GM12878 (cell line): ENCODE measurements at regions not wholly inside any gene's neighbourhood (a gene's known extent, or its start where the extent isn't known, plus 50 kb on each side); places are given as distances from the start of the nearest gene placed in this dataset.

Source experiments
- ATAC-seq: fragments of 200-7000 bp; cut with Tn5 transposase; 3 replicates; pipeline ENCODE4 v1.9.1; 2020; ENCODE audit warnings: mild to moderate bottlenecking, moderate library complexity
- BruUV-seq: library from RNA; stranded (reverse); fragments of 400-500 nt; replicated peaks from 2 replicates; lab custom pipeline; 2021; lab: Mats Ljungman, UMichigan
- CTCF ChIA-PET: fragments of 300-600 bp; sonication (Branson Sonifier 250); formaldehyde crosslinking; extraction: SDS; loops from one replicate; lab custom pipeline; 2021; ENCODE audit warnings: inconsistent platforms; lab: Yijun Ruan, JAX
- POLR2A ChIA-PET: fragments of 350-600 bp; formaldehyde crosslinking; extraction: SDS; loops from one replicate; lab custom pipeline; 2021; ENCODE audit warnings: inconsistent platforms; lab: Charles Lee
- RAD21 ChIA-PET: fragments of 300-600 bp; sonication (Branson Sonifier 250); formaldehyde crosslinking; loops from one replicate; lab custom pipeline; 2023; ENCODE audit warnings: antibody characterized with exemption; ENCODE audit not compliant: unreplicated experiment; lab: Charles Lee
- SMC1A ChIA-PET: fragments of 300-600 bp; sonication (Branson Sonifier 250); formaldehyde crosslinking; loops from one replicate; lab custom pipeline; 2023; ENCODE audit not compliant: unreplicated experiment, uncharacterized antibody; lab: Charles Lee
- DNase-seq: peaks from one replicate; pipeline ENCODE4 v3.0.0-alpha.2; 2011; ENCODE audit warnings: low read depth, low spot score
- FAIRE-seq: peaks from 3 replicates; lab custom pipeline; 2011; peaks lifted over from hg19 to GRCh38; lab: Jason Lieb, UNC
- H2AFZ ChIP-seq: 2 replicates; pipeline ENCODE4 v1.6.0; 2011; ENCODE audit warnings: low read depth, low read length, control low read depth; ENCODE audit not compliant: control insufficient read depth
- H3K27ac ChIP-seq: 2 replicates; pipeline ENCODE4 v1.5.1; 2011; ENCODE audit warnings: control low read depth; ENCODE audit not compliant: control insufficient read depth, insufficient read depth
- H3K27me3 ChIP-seq, 2 experiments: replicated peaks in 1 of 2; 2 replicates each; pipeline versions ENCODE4 v1.6.0 to v1.6.1; 2011; ENCODE audit warnings: low read length in 1 of 2; ENCODE audit not compliant: control insufficient read depth in 2 of 2, insufficient read depth in 2 of 2
- H3K36me3 ChIP-seq, 2 experiments: 2 replicates each; pipeline ENCODE4 v1.5.1; 2011; ENCODE audit warnings: low read length in 1 of 2; ENCODE audit not compliant: control insufficient read depth in 2 of 2, insufficient read depth in 2 of 2
- H3K4me1 ChIP-seq: 2 replicates; pipeline ENCODE4 v1.6.1; 2011; ENCODE audit warnings: mild to moderate bottlenecking, low read length, moderate library complexity, mixed read lengths; ENCODE audit not compliant: control insufficient read depth, insufficient read depth
- H3K4me2 ChIP-seq: 2 replicates; pipeline ENCODE4 v1.6.0; 2011; ENCODE audit warnings: control low read depth; ENCODE audit not compliant: control insufficient read depth, insufficient read depth
- H3K4me3 ChIP-seq: fragments of 200-600 bp; sonication (generic); 2 replicates; pipeline ENCODE4 v1.5.1; 2016
- H3K79me2 ChIP-seq: 2 replicates; pipeline ENCODE4 v1.6.0; 2011; ENCODE audit warnings: low read length; ENCODE audit not compliant: control insufficient read depth, insufficient read depth
- H3K9ac ChIP-seq: 2 replicates; pipeline ENCODE4 v1.8.0; 2011; ENCODE audit warnings: low read length, control low read depth, mixed read lengths; ENCODE audit not compliant: control insufficient read depth, insufficient read depth
- H3K9me3 ChIP-seq: replicated peaks from 3 replicates; pipeline ENCODE4 v1.5.1; 2011; ENCODE audit warnings: mild to moderate bottlenecking, low read length; ENCODE audit not compliant: control insufficient read depth, insufficient read depth
- H4K20me1 ChIP-seq: 2 replicates; pipeline ENCODE4 v1.6.0; 2011; ENCODE audit not compliant: control insufficient read depth, insufficient read depth
- ATF7 ChIP-seq: fragments of 450-650 bp; IDR thresholded peaks from 2 replicates; pipeline ENCODE4 v1.6.1; 2016; ENCODE audit warnings: low read depth, mild to moderate bottlenecking
- FOXM1 ChIP-seq: IDR thresholded peaks from 2 replicates; pipeline ENCODE4 v1.6.1; 2012; ENCODE audit warnings: low read depth, mild to moderate bottlenecking, inconsistent platforms, low read length, moderate library complexity
- HCFC1 ChIP-seq: fragments of 150-350 bp; IDR thresholded peaks from 2 replicates; pipeline ENCODE4 v1.6.1; 2014; ENCODE audit warnings: low read length
- HDAC2 ChIP-seq: fragments of 200-600 bp; sonication (generic); IDR thresholded peaks from 2 replicates; pipeline ENCODE4 v1.6.1; 2017
- JUNB ChIP-seq: IDR thresholded peaks from 2 replicates; pipeline ENCODE4 v1.6.1; 2016; ENCODE audit warnings: antibody characterized with exemption, mild to moderate bottlenecking
- TARDBP ChIP-seq: IDR thresholded peaks from 2 replicates; pipeline ENCODE4 v1.6.1; 2016; ENCODE audit warnings: borderline replicate concordance
- TBL1XR1 ChIP-seq: IDR thresholded peaks from 2 replicates; pipeline ENCODE4 v1.6.1; 2012; ENCODE audit warnings: low read depth, low read length, improper control_type of control experiment
- ZZZ3 ChIP-seq: IDR thresholded peaks from 2 replicates; pipeline ENCODE4 v1.6.1; 2011; ENCODE audit warnings: low read depth; ENCODE audit not compliant: control insufficient read depth, insufficient read length
- WGBS: methylation state at CpG from one replicate; pipeline ENCODE4 v1.1.6; 2016; ENCODE audit warnings: low lambda C conversion rate; ENCODE audit not compliant: insufficient replicate concordance, insufficient coverage; ENCODE audit errors: missing lambda C conversion rate; 5-methylcytosine and 5-hydroxymethylcytosine counted together
- in situ Hi-C: fragments of 300-500 bp; cut with MboI; formaldehyde crosslinking; loops from 9 replicates; pipeline ENCODE4 v1.14.3; 2018; ENCODE audit warnings: mixed read lengths
- intact Hi-C: fragments of 100-400 bp; cut with micrococcal nuclease; formaldehyde crosslinking; loops from one replicate; pipeline ENCODE4 v1.14.2; 2022; ENCODE audit not compliant: unreplicated experiment

- TF ChIP-seq TBL1XR1 (no peak), FOXM1 (no peak), HCFC1 (no peak)
- TF ChIP-seq, all 136 proteins: peak for 0
Observed at GRCh38 chr18:65025756-65026155, 725.1 kb upstream of the CDH7 start (continued).

- CTCF ChIA-PET = no interaction called here
Observed at GRCh38 chr18:65021021-65021420, 729.8 kb upstream of the CDH7 start.

GRCh38 chr18:65018184-65018583 lies 732.6 kb upstream of the CDH7 start:
- intact Hi-C loops (no loop called here), in situ Hi-C loops (no loop called here)
- H3K4me2 ChIP-seq = no peak overlapping the region
- no peaks in the 10 kb centered on the region for H3K36me3 ChIP-seq
- WGBS = 0% methylated on average over 1 of the region's 1 CpG
- H3K4me1 ChIP-seq = no peaks in the 10 kb centered on the region
- no peak for FAIRE-seq
- ChIA-PET RAD21 (no interaction called here), CTCF (no interaction called here), SMC1A (interaction anchor here (0.6 kb wide), 1 partner anchor 364 kb away, joined by 3 read pairs; no protein-coding TSS in a partner anchor), POLR2A (no interaction called here)
- DNase-seq = no peak
- H3K4me3 ChIP-seq = no peak overlapping the region
- no peaks in the 10 kb centered on the region for H4K20me1 ChIP-seq
- no peak overlapping the region for H3K27ac ChIP-seq
- H3K9ac ChIP-seq = no peak overlapping the region
- H3K27me3 ChIP-seq = no peaks in the 10 kb centered on the region
- TF ChIP-seq ATF7 (peak; percentile 47; the same call in 1 of the 2 replicates), JUNB (no peak)
- no peak overlapping the region for H2AFZ ChIP-seq
- ATAC-seq = no peak
- H3K9me3 ChIP-seq = no peaks in the 10 kb centered on the region
- BruUV-seq = no TSS peak
- H3K79me2 ChIP-seq = no peaks in the 10 kb centered on the region

More at GRCh38 chr18:65021021-65021420, 729.8 kb upstream of the CDH7 start:
- Histone ChIP-seq H3K27me3 (no peaks in the 10 kb centered on the region), H3K9ac (no peak overlapping the region), H4K20me1 (no peaks in the 10 kb centered on the region), H3K36me3 (no peaks in the 10 kb centered on the region), H3K4me3 (no peak overlapping the region), H2AFZ (no peak overlapping the region), H3K79me2 (no peaks in the 10 kb centered on the region), H3K27ac (no peak overlapping the region), H3K4me1 (no peaks in the 10 kb centered on the region), H3K9me3 (no peaks in the 10 kb centered on the region), H3K4me2 (no peak overlapping the region)
- intact Hi-C loops (no loop called here), in situ Hi-C loops (no loop called here)
- FAIRE-seq (no peak), ATAC-seq (no peak), DNase-seq (no peak)
- BruUV-seq = no TSS peak
- 0% methylated on average over 2 of the region's 2 CpGs for WGBS
- POLR2A ChIA-PET = no interaction called here
- SMC1A ChIA-PET = no interaction called here
- RAD21 ChIA-PET = no interaction called here
- TF ChIP-seq HDAC2 (no peak), TARDBP (no peak), ZZZ3 (no peak)
